Tongue (tissue), 1 donor: ENCODE measurements at regions not wholly inside any gene's neighbourhood (a gene's known extent, or its start where the extent isn't known, plus 50 kb on each side); places are given as distances from the start of the nearest gene placed in this dataset.
"Not testable (repeated sequence)": the region's sequence is repeated elsewhere in the genome, so short reads cannot be mapped to it uniquely, and the experiment has no call there.

Experiments
- DNase-seq: peaks from one replicate; pipeline ENCODE4 v3.0.0-alpha.2; 2015

DNA sequence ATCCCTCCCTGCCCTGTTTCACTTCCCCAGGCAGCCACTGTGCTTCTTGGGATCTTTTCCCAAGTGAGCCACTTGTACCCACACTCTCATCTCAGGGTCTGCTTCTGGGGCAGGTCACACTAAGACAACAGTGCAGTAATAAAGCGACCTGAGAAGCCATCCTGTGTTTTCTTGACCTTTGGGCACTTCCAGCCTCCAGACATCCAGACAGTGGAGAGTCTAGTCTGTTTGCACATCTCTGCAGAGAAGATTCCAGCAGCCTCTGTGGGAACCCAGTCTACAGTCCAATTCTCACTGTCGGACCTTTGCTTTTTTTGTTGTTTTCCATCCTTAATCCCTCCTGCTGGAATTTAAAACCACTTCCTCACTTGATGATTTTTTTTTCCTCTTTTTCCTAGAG is 50.3 kb upstream of the ATP6AP2 start:
- DNase-seq, result no peak

GRCh38 chrX:40527543-40527942 is 53.2 kb upstream of the ATP6AP2 start:
- no peak for DNase-seq

DNA sequence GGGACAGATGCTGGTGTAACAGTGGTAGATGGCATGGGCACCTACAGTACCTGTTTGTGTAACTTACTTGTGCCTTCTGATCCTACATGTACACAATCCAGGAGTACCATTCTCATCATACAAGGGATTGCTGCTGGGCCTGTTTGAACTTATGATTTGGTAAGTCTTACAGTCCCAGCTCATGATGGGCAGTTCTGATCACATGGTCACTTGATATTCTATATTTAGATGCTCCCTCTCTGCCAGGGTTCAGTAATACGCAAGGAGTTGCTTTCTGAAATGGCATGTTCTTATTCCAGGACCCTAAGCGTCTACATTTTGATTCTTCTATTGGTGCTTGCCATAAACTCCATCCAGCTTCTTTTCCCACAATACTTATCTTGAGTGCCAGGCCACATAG is 54.4 kb upstream of the ATP6AP2 start:
- no peak for DNase-seq

- not testable (repeated sequence) for DNase-seq
These were observed 54.9 kb upstream of the ATP6AP2 start for GRCh38 chrX:40525901-40526300.

DNA sequence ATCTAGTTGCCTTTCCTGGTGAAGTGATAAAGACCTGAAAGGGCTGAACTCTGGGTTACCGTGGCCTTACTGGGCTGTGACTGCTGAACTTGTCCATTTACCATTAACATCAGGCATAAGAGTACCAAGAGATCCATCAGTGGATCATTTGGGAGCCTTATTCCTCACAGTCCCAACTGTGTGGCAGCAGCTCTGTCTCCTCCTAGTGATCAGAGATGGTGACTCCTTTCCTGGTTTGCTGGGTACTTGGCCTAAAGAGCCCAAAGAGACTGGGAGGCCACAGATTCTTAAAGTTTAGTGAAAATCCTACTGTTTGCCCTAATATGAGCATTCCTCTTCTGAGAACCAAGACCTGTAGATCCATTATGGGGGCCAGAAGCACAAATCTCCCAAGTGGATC is 56.3 kb upstream of the ATP6AP2 start:
- DNase-seq, result no peak

GRCh38 chrX:40523852-40524251 is 56.9 kb upstream of the ATP6AP2 start:
- DNase-seq, result no peak

DNA sequence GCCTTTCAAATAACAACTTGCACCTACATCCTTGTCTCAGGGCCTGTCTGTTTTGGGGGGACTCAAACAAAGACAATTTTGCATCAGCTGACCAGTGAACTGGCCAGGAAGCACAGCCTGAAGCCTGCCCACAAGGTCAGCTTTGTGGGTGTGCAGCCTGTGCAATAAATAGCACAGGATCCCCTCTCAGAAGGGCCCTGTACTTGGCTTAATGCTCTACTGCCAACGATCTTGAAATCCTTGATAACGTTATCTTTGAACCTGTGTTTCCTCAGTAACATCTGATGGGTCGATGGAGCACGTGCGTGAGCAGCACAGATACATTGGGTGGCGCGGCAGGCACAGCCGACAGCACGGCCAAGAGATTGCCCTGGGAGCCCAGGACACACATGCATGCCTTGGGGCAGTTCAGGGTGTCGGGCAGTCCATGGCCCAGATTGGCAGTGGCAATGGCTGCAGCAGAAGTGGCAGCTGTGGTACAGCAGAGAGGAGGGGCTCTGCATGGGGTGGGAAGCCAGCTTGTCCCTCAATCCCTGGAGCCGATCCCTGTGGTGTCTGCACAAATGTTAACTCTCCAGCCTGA is 58.8 kb upstream of the ATP6AP2 start:
- DNase-seq, result no peak

DNA sequence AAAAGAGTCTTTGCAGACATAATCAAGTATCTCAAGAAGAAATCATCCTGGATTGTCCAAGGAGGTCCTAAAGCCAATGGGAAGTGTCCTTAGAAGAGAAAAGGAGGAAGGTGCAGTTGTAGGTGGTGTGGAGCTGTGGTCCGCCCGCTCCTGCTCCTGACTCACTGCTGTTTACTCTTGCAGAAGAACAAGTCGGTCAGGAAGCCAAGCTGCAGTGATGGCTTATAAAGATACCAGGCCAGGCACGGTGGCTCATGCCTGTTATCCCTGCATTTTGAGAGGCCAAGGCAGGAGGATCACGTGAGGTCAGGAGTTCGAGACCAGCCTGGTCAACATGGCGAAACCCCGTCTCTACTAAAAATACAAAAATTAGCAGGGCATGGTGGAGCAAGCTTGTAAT is 66.4 kb upstream of the ATP6AP2 start:
- no peak for DNase-seq

GRCh38 chrX:40513835-40514234 is 66.9 kb upstream of the ATP6AP2 start:
- DNase-seq, result no peak

DNA sequence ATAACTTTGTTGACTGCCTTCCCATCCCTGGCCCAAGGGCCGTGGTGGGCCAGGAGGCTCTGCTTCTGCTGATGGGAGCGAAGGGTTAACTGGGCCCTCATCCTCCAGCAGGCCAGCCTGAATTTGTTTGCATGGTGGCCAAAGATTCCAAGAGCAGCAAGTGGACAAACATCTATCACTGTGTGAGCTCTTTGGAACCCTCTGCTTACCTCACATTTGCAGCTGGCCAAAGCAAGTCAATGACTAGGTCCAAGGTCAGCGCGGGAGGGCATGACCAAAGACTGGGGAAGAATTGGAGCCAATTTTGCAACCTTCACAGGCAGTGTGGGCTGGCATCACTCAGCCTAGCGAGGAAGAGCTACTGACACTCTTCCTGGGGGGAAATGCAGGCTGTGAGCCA is 67.8 kb upstream of the ATP6AP2 start:
- DNase-seq, result no peak

GRCh38 chrX:40511258-40511657 is 69.5 kb upstream of the ATP6AP2 start:
- no peak for DNase-seq

- DNase-seq, result peak; percentile 10
These were observed 72.2 kb upstream of the ATP6AP2 start for GRCh38 chrX:40508560-40508959.

DNA sequence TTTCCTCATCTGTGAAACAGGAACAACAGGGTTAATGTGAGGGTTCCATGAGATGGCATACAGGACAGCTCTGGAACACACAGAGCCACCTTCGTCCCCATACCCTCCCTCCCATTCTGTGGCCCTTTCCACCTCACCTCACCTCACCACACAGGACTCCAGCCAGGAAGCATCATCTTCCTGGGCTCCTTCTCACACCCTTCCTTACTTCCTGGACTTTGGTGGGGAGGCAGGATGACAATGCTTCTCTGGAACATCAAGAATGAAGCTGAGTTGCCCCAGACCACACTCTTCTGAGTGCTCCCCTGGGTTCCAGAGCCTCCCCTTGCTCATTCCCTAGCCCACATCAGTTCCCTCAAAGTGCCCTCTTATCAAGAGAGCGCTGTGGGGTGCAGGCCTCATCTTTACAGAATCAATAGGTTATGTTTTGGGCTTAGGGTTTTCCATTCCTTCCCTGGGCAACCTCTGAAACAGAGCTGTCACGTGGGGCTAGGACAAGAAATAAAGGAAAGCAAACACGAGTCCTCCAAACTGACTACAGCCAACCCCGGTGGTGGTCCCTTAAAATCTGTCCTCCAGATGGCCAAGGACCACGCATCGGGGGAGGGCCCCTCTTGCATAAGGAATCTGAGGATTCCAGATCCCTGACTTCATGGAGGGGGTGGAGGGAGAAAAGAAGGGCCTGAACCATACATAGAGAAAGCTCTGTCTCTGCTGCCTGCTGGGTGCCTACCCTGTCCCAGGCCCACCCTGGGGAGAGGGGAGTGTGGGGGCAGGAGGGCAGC is 74.4 kb upstream of the ATP6AP2 start:
- no peak for DNase-seq

DNA sequence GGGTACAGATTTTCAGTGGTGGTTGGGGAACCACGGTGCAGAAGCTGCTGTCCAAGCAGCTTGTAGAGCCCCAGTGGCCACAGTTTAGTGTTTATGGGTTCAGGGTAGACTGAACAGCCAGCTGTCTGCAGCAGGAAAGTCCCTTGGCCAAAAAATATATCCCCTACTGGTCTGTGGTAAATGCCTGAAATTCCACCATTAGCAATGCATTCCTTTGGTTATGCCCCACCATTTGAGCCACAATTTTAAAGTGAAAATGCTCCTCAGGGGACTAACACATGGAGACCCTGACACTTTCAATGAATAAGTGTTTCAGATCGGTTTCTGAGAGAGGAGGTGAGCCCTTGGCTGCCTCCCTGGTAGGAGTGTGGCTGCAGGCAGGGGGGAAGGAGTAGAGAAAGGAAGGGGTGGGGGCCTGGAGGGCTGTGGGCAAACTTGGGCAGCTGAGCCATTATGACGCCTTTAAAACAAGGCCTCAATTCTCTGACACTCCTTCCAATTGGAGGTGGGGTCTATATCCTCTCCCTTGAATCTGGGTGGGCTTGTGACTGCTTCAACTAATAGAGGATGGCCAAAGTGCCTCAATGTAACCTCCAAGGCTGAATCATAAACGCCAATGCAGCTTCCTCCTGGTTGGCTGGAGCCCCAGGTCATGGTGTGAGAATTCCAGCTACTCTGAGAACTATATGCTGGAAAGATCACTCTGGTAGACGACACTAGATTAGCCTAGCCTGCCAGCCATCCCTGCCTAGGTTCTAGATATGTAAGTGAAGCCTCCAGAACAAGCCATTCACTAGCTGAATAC is 75.8 kb upstream of the ATP6AP2 start:
- peak; percentile 73 for DNase-seq

- no peak for DNase-seq
These were observed 77.7 kb upstream of the ATP6AP2 start for GRCh38 chrX:40503094-40503493.

DNA sequence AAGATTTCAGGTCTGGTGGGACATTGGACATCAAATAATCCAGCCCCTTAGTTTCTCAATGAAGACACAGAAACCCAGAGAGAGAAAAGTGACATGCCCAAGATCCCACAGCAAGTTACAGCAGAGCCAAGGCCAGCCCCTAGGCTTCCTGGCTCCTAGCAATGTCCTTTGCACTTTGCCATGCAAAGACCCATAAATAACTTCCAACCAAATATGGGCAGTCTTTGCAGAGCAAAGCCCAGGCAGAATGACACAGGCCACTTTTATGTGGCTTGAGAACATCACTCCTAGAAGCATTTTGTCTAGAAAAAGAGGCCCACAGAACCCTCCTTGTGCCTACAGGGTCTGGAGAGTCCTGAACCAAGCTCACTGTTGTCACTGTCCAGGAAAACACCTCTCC is 78.1 kb upstream of the ATP6AP2 start:
- no peak for DNase-seq

DNA sequence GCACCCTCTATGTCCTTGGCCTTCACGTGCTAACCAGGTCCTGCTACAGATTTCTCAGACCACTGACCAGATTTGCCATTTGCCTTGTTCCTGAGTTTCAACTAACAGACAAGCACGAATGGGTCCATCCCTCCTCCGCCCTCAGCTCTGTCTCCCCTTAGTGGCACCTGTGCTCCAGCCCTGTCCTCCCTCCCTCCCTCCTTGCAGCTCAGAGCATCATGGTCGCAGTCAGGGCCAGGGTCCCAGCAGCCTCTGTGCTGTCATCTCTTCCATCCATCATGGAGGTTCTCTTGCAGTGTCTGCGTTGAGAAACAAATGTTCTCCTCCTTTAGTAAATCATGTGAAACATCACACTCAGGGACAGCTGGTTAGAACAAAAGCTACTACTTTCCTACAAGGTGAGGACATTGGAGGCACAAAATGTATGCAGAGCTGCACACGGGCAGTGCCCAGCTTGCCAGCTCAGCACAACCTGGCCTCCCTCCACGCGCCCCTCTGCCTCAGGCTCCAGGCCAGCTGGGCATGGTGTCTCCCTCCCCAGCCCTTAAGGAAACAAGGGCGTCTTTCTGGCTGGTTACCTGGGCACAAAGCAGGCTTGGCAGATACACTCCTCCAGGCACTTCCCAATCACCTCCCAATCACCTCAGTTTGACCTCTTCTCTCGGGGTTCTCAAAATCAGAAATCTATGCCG is 79.5 kb upstream of the ATP6AP2 start:
- no peak for DNase-seq

GRCh38 chrX:40496728-40497127 is 84.0 kb upstream of the ATP6AP2 start:
- DNase-seq, result peak; percentile 87

DNA sequence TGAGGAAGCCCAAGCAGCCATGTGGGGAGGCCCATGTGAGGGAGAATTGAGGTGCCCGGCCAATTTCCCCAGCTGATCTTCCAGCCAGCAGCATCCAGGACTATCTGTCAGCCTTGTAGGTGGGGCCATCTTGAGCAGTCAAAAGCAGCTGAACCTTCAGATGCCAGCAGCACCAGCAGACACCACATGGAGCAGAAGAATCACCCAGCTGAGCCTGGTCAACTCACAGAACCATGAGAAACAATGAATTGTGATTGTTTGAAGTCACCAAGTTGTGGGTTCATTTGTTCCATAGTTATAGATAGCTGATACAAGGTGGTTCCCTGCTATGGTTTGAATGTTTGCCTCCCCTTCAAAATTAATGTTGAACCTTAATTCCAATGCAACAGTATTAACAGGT is 85.1 kb upstream of the ATP6AP2 start:
- DNase-seq, result no peak

DNA sequence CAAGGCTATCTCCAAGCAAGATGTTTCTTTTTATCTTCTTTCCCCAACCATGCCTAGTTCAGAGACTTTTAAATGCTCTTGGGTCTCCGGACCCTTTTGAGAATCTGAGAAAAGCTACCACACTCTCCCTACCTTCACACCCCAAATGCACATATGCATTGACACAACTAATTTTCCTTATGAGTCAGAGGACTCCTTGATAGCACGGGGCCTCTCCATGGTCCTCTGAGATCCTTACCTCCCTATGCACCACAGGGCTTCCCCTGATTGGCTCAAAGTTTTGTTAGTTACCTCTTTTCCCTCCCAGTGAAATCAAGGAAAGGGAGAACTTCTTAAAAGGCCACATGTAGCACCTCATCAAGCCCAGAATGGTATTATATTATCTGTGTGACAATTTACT is 86.8 kb upstream of the ATP6AP2 start:
- no peak for DNase-seq

GRCh38 chrX:40488296-40488695 is 92.5 kb upstream of the ATP6AP2 start:
- no peak for DNase-seq

GRCh38 chrX:40485973-40486372 is 94.8 kb upstream of the ATP6AP2 start:
- DNase-seq, result no peak
